NCI-H748 (cell line): ENCODE measurements at regions not wholly inside any gene's neighbourhood (a gene's known extent, or its start where the extent isn't known, plus 50 kb on each side); places are given as distances from the start of the nearest gene placed in this dataset.

Experiments
- DNase-seq: peaks from one replicate; lab custom pipeline; 2025; ENCODE audit not compliant: unreplicated experiment; lab: John Stamatoyannopoulos, UW

- no peak for DNase-seq
Observed at GRCh38 chr11:121699801-121700200, 247.0 kb upstream of the SORL1-AS1 start.

DNA sequence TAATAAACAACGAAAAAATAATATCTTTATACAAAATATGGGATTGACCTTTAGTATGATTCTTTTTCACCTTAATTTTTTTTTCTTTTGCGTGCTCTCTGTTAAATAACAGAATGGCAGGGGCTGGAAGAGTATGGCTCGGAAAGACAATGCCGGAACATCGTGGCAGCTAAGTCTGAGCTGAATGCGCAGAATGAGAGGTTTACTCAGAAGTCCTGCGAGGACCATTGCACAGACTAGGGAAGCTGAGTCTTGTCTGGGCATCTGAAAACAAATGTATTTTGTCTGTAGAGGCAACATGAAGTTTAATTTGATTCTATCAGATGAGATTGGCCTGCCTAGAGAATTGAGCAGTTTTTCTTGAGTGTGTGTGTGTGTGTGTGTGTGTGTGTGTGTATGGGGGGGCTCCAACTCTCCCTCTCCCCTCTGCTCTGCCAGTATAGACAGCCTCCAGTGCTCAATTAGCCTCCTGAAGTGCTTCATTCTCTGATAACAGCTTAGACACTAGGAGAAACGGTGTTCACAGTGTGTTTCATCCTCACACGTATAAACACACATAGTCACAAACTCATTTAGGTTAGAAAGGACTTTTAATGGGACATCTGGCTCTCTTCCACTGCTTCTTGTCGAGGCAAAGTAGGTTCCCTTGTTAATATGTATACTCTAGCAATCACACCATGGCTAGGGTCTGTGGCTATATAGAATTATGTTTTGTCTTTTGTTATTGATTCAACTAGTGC lies 244.3 kb upstream of the SORL1-AS1 start:
- DNase-seq = no peak

DNA sequence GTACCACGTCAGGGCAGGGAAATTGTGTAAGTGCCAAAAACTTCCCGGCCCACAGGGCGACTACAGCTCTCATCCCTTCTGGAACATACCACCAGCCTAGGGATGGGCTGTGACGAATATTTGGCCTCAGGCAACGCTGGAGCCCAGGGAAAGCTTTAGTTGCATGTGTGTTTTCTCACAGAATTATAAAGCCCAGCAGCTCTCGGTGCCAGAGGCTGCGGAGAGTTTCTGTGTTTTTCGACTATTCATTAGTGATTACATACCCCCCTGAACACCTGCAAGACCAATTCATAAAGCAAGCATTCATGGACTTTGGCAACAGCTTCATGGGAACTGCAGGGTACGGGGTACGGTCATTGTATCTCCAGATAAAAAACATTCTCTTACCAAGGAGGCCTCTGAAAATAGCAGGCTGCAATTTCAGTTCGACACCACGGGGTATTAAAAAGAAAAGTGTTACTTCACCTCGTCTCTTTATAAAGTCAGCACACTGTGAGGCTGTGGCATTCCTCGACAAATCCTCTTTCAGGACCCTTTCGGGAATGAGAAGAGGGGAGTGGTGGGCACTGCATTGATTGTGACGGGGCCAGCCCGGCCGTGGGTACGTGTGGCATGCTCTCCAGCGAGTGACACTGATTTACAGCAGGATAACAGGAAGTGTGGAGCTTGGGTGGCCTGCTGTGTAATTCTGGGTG lies 243.6 kb upstream of the SORL1-AS1 start:
- DNase-seq = no peak

DNA sequence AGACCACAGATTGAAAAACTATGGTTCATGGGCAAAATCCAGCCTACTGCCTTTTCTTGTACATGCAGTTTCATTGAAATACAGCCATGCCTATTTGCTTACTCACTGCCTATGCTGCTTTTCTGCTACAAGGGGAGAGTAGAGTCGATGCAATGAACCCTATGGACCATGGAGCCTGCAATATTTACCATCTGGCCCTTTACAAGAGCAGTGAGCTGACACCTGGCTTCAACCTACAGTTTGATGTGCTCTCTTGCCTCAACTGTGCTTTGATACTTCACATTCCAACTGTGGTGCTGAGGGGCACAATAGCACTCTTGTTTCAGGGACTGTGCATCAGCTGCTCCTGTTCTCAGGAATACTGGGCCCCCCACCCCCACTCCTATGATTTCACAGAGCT lies 239.5 kb upstream of the SORL1-AS1 start:
- DNase-seq = no peak

DNA sequence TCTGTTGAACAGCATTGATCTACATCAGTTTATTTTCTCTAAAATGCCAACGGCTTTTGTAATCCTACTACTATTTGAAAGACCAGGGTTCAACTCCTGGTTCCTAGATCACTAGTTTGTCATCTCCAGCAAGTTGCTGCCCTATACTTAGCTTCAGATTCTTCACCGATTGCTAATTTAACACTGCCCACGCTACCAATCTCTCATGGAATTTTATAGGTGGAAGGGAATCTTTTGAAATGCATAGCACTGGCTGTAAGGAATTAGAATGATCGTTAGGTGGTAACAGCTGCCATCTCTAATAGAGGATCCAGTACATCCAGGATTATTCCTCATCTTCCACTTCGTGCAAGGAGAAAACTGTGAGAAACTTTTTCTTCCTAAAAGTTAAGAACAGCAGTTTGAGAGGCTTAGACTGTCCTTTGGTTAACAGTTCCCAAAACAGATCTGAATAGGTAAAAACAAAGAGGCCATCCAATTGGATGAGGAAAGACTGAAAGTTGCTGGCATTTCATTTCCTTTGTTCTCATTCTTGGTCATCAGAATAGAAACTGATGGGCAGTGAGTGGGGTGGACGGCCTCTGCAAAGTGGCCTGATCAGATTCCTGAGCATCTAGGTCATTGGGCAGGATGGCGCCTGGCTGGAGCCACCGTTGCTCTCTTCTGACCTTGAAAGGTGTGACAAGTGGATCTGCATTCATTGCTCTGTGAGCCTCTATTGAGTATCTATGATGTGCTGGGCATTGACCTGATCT lies 236.3 kb upstream of the SORL1-AS1 start:
- DNase-seq = no peak

- DNase-seq = peak; percentile 1
Observed at GRCh38 chr11:121688055-121688491, 235.3 kb upstream of the SORL1-AS1 start.

- DNase-seq = no peak
Observed at GRCh38 chr11:121683791-121684190, 231.0 kb upstream of the SORL1-AS1 start.
